HG02588 (cell line): ENCODE measurements at regions not wholly inside any gene's neighbourhood (a gene's known extent, or its start where the extent isn't known, plus 50 kb on each side); places are given as distances from the start of the nearest gene placed in this dataset.
"Not testable (repeated sequence)": the region's sequence is repeated elsewhere in the genome, so short reads cannot be mapped to it uniquely, and the experiment has no call there.

Experiments used
- ATAC-seq: cut with Tn5 transposase; IDR thresholded peaks from one replicate; pipeline ENCODE4 v1.9.1; 2021; ENCODE audit warnings: mild to moderate bottlenecking, moderate library complexity; ENCODE audit not compliant: unreplicated experiment

DNA sequence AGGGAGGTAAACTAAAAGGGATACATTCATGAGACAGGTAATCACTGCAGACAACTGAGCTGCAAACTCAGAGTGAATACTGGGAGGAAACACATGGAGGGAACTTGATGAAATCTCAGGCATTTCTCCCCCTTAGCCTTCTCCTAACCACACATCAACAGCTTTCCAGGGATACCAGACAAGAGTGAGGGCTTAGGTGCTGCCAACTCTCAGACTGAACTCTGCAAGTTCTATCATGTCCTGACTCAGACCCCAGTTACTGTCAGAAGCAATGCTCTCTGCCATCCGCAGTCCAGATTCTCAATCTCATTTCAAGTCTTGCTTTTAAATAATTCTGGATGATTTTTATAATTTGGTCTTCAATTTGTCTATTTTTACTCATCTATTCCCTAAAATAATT, 267.3 kb downstream of the LTN1 start:
- ATAC-seq, result no peak

DNA sequence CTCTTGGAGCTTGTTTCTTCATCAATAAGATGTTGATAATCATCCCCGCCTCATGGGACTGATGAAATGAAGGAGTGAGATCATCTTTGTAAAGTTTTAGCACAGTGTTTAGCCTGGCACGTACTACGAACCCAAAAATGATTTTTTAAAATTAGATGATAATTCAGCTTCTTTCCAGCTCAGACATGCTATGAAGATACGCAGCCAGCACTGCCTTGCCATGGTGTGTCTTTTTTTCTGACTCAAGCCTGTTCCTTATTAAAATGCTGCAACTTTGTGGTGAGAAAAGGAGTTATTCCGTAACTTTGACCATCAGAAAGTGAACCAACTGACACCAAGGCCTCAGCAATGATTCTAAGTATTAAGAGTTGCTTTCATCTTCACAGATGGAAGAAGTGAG, 269.0 kb downstream of the LTN1 start:
- no peak for ATAC-seq

DNA sequence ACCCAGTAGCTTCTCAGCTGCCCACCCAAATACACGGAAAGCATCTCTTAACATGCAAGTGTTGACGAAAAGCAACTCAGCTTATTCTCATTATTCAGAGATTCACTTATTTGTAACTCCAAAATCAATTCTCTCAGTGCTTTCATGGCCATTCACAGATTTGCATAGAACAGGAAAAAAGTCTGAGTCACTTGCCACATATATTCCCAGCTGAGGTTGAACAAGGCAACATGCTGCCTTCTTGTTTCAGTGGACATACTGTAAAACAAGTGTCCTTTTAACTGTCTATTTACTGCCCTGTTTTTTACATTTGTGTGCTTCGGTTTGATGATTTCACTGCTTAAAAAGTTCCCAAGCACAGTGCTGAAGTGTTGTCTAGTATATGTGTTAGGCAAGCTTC, 273.0 kb downstream of the LTN1 start:
- ATAC-seq, result no peak

DNA sequence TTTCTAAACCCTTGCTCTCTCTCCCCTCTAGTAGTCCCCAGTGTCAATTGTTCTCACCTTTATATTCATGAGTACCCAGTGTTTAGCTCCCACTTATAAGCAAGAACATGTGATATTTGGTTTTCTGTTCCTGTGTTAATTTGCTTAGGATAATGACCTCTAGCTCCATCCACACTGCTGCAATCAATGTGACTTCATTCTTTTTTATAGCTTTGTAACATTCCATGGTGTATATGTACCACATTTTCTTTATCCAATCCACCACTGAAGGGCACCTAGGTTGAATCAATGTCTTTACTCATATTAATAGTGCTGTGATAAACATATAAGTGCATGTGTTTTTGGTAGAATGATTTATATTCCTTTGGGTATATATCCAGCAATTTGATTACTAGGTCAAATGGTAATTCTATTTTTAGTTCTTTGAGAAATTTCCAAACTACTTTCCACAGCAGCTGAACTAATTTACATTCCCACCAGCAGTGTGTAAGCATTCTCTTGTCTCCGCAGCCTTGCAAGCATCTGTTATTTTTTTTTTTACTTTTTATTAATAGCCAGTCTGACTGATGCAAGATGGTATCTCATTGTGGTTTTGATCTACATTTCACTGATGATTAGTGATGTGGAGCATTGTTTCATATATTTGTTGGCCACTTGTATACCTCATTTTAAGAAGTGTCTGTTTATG, 277.8 kb downstream of the LTN1 start:
- ATAC-seq, result no peak

DNA sequence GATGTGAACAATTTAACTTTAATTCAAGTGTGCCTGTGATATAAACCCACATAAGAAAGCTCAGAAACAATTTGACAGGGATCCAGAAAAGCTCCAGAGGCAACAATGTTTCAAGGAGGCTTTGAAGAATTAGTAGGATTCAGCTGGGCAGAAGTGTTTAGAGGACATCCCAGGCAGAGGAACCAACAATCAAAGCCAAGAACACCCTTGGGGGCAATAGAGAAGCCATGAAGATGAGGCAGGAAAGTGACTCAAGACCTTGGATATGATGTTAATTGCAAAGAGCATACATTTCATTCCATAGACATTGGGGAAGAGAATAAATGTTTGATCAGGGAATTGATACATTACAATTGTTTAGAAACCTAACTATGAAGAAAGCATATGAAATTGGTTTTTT, 280.3 kb downstream of the LTN1 start:
- ATAC-seq, result no peak

DNA sequence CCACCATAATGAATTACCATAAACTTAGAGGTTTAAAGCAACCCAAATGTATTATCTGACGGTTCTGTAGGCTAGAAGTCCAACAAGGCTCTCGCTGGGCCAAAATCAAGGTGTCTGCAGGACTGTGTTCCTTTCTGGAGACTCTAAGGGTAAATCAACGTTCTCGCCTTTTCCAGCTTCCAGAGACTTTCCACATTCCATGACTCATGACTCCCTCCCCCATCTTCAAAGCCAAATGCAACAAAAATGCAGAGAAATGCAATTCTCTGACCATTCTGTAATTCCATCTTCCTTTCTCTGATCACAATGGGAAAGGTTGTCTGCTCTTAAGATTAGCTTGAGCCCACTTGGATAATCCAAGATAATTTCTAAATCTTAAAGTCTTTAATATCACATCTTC, 287.1 kb downstream of the LTN1 start:
- ATAC-seq, result no peak

DNA sequence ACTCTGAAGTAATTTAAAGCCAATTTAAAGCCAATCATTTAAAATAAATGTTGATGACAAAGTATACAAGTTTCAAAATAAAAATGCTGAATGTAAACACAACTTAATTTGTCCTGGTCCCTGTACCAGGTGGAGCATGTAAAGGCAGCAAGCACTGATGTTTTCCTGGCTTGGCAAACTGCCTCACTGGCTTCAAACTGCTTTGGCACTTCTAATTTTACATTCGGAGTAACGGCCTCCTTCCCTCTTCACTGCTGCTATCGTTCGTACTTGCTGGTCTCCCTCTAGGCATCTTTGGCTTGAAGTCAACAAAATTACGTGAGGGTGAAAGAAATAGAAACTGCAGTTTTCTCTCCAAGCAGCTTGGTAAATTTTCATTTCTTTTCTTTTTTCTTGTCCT, 287.9 kb downstream of the LTN1 start:
- no peak for ATAC-seq

DNA sequence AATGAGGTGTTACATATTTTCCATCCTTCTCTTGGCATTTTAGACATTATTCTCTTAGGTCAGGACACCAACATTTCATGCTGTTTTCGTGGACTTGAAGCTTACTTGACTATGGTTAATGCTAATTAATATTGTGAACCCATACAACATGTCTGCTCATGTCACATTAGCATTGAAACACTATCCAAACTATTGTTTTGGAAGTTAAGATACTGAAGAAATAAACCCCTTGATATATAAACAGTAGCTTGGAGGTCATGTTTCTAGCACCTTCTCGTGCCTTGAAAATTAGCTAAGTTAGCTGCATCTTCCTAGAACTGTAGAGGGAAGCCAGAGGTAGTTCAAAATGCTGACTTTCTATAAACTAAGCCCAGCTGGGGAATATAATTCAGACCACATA, 288.8 kb downstream of the LTN1 start:
- no peak for ATAC-seq

DNA sequence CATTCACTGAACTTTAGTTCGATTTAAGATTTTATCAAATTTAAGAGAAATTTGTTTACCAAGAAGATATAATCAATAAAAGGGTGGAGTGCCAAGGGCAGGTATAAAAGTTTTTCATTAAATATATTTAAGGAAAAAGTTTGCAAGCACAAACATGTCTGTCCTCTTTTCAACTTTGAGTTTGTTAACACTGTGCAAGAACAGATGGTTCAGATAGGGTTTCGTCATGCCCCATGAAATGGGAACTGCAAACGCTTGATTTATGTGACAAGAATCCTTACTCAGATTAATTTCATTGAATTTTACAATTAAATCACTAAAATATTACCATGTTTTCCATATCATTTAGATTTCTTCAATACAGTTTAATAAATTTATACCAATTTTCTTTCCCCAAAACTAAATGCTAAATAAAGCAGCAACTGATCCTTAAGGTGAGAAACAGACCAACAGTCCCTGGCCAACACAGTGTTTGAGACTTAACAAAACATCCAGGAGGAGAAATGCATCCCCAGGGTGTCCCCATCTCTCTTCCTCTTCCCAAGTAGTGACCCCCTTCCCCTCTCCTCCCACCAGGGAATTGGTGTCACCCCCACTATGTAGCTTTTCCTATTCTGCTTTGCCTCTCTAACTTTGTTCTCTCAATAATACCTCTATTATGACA, 292.9 kb downstream of the LTN1 start:
- no peak for ATAC-seq

DNA sequence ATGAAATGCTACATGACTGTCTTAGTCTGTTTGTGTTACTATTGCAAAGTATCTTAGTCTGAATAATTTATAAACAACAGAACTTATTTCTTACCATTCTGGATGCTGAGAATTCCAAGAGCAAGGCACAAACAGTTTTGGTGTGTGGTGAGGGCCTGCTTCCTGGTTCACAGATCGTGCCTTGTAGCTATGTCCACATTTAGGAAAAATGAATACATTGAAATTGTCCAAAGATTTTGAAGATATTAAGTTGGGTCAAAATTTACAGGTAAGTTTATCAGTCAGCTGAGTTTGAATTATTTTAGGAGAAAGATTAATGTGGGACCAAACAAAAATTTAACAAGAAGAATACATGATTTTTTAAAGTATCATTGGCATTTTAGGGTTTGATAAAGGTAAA, 293.5 kb downstream of the LTN1 start:
- no peak for ATAC-seq

DNA sequence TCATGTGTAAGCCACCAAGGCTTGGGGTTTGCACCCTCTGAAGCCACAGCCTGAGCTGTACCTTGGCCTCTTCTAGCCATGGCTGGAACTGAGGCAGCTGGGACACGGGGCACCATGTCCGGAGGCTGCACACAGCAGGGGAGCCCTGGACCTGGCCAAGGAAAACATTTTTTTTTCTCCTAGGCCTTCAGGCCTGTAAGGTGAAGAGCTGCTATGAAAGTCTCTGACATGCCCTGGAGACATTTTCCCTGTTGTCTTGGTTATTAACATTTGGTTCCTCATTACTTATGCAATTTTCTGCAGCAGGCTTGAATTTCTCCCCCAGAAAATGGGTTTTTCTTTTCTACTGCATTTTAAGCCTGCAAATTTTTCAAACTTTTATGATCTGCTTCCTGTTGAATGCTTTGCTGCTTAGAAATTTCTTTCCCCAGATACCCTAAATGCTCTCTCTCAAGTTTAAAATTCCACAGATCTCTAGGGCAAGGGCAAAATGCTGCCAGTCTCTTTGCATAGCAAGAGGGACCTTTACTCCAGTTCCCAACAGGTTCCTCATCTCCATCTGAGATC, 295.8 kb downstream of the LTN1 start:
- ATAC-seq, result no peak

DNA sequence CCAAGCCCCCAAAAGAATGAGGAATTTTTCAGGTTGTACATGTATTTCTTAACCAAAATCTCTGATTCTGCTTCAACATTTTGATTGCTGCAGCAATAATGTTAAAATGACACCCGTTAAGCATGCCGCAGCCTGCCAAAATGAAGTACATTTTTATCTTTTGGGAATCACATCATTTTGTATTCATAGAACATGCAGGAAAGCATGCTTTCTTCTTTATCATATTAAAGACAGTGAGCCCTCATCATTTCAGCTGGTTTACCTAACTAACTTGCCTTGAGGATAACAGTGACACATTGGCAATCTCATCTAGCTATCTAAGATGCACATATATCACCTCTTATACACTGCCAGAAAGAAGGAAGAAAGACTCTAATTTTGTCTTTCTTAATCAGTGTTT, 299.2 kb downstream of the LTN1 start:
- no peak for ATAC-seq

DNA sequence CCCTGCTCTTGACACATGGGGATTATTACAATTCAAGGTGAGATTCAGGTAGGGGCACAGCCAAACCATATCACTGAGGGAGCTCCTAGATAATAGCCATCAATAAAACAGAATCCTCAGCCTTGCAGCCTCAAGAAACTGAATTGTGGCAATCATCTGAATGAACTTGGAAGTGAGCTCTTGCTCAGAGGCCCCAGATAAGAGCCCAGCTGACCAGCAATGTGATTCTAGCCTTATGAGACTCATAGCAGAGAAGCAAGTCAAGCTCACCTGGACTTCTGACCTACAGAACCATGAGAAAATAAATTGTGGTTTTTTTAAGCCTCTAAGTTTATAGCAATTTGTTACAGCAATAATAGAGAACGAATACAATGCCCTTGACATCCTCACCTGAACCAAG, 302.5 kb downstream of the LTN1 start:
- ATAC-seq, result no peak

DNA sequence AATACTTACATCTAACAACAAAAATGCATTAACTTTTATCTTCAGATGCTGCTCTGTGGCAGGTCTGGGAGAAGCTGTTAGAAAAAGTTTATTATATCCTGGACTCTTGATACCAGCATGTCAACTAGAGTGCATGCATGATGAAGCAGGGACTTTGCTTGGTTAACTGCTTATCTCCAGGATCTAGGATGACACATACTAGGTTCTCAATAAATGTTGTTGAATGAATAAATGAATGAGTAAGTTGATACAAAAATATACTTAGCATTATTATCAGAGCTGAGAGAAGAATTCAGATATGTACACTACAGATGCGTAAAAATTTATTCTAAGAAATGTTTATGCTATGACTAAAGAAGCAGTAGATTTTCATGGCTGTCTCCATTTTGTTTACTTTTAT, 304.3 kb downstream of the LTN1 start:
- ATAC-seq, result no peak

DNA sequence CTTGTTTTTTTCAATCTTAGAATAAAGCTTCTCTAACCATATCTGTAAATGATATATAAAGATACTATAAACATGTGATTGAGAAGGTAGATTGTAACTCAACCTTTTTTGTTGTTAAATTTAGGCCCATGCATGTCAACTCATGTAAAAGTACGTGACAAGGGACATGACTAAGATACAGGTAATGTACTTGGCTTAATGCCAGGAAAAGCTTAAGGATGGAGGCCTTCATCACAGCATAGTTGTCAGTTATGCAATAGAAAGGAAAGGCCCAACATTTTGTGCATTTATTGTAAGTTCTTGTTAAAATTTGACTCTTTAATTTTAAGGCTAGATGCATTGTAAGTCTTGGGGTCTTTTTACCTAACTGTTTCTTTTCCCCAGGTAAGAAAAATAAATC, 305.1 kb downstream of the LTN1 start:
- ATAC-seq, result no peak

DNA sequence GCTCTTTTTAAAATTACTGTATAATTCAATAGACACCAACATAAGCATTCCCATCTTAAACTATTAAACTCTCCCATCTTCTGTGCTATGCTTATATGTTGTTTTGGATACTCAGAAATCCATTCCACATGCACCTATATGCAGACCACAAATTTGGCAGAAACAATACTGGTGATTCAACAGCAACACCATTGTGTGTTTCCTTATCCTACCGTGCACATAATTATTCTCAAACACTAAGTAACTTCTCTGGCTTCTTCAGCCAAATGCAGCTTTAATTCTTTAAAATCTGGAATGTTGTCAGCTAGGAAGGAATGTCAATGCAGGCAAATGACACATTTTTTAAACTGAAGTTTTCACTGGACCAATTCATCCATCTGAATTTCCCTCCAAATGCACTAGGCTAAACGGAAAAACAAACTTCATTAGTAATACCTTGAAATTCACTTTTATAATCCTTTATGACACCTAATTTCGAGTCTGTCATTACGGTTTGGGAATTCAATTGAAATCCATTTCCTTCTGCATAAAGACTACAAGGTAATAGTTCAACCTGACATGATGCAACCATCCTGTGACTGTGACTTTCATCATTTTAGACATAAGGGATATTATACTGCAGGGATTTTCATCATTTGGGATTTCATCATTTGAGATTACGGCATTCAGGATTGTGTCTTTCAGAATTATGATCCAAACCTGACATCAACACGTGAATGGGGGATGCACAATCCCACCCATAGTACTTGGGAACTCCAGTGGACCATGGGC, 308.5 kb downstream of the LTN1 start:
- ATAC-seq, result no peak

DNA sequence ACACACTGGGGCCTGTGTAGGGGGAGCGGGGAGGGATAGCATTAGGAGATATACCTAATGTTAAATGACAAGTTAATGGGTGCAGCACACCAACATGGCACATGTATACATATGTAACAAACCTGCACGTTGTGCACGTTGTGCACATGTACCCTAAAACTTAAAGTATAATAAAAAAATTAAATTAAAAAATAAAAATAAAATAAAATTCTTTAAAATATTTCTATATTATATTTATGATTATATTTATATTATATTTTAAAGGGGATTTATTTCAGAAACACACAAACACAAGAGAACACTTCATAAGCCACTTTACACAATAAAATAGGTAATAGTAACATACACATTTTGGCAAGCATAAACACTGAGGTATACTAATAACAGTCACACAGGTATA, 309.8 kb downstream of the LTN1 start:
- ATAC-seq, result not testable (repeated sequence)

DNA sequence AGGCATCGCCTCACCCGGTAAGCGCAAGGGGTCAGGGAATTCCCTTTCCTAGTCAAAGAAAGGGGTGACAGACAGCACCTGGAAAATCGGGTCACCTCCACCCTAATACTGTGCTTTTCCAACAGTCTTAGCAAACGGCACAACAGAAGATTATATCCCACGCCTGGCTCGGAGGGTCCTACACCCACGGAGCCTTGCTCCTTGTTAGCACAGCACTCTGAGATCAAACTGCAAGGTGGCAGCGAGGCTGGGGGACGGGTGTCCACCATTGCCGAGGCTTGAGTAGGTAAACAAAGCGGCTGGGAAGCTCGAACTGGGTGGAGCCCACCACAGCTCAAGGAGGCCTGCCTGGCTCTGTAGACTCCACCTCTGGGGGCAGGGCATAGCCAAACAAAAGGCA, 315.6 kb downstream of the LTN1 start:
- not testable (repeated sequence) for ATAC-seq

DNA sequence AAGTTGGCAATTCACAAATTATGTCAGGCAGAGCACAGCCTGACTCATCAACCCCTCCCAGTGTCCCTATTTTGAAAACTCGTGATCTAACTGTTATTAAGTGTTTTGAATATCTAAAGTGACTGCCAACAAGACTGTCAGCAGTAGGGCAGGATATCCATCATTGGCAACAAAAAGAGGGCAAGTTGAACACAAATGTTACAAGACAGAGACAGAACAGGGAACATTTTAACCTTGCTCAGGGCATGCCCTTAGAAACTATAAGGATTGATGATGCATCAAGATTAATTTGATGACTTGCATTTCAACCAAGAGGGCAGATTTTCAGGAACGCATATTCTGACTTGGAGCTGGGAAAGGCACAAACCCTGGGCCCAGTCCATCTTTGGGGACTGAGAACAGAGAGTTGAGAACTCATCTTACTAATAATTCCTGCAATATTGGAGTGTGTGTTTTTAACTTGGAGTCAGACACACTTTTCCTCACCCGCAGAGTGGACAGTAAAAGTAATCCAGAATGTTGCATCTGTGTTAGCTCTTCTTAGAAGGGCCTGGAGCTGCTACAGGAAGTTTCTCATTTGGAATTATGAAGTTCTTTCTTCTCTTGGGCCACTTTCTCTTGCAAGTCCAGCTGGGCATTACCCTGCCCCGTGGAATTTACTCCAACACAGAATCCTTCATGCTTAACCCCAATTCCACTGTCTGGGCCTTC, 317.2 kb downstream of the LTN1 start:
- ATAC-seq, result no peak

DNA sequence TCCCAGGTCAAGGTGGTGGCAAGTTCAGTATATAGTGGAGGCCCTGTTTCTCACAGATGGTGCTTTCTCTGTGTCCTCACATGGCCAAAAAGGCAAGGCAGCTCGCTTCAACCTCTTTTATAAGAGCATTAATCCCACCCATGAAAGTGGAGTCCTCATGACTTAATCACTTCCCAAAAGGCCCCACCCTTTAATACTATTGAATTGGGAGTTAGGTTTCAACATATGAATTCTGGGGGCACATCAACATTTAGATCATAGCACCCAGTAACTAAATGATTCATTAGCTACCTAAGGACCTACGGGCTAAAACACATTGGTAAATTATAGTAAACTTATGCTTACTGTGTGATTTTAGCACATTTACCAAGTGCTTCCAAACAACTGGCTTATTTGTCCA, 317.9 kb downstream of the LTN1 start:
- no peak for ATAC-seq

DNA sequence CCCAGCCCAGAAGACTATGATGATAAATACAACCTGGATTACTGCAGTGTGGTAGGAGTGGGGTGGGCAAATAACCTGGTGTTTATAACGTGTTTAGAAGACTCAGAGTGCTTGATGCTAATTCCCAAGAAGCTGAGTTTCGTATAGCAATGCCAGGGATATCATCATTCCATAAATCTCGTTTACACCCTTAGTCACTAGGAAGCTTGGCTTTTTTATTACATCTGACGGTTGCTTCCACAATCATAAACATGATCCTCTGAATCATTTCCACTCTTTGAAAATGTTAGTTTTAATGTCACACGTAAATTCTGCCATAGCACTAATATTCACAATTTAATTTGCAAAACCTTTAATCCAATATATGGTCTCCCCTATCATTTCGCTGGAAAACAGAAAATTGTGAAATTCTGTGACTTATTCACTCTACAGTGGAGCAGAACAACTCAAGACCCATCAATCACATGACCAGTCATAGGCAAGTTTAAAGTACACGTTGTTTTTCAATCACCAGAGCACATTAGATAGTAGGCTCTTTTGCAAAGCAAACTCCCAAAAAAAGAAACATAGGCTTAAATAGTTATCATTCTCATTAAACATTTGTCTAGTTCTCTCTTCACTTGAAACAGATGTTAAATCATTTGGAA, 321.0 kb downstream of the LTN1 start:
- no peak for ATAC-seq
